CD4-positive, CD25-positive, alpha-beta regulatory T cell (primary cell): ENCODE measurements at regions not wholly inside any gene's neighbourhood (a gene's known extent, or its start where the extent isn't known, plus 50 kb on each side); places are given as distances from the start of the nearest gene placed in this dataset.
A peak's percentile ranks its signal among the peaks of the same experiment; 100 is the strongest.

ENCODE experiments used
- ATAC-seq, 2 donors: fragments of 150-1000 bp; cut with Tn5 transposase; one replicate each; pipeline ENCODE4 v1.10.0; 2021; ENCODE audit warnings: low read depth in 2 of 2, moderate number of reproducible peaks in 2 of 2, moderate library complexity in 1 of 2
- DNase-seq, 3 donors: peaks; one replicate each; pipeline versions ENCODE4 v3.0.0 to v3.0.0-alpha.2; 2012 to 2022; ENCODE audit warnings: mixed read lengths in 1 of 3
- H3K27ac ChIP-seq: one replicate; pipeline ENCODE4 v1.7.0; 2013; ENCODE audit warnings: mild to moderate bottlenecking, low read length; ENCODE audit not compliant: insufficient read depth, poor library complexity, severe bottlenecking
- H3K27me3 ChIP-seq: one replicate; pipeline ENCODE4 v1.7.0; 2013; ENCODE audit warnings: low read length; ENCODE audit not compliant: control insufficient read depth, insufficient read depth
- H3K36me3 ChIP-seq: one replicate; pipeline ENCODE4 v1.7.0; 2013; ENCODE audit warnings: mild to moderate bottlenecking, low read length, moderate library complexity; ENCODE audit not compliant: control insufficient read depth, insufficient read depth
- H3K4me1 ChIP-seq: 2 replicates; pipeline ENCODE4 v1.7.0; 2013; ENCODE audit warnings: mild to moderate bottlenecking, low read length; ENCODE audit not compliant: insufficient read depth, control insufficient read depth, poor library complexity, severe bottlenecking
- H3K4me3 ChIP-seq: one replicate; pipeline ENCODE4 v1.7.0; 2013; ENCODE audit warnings: low read depth, mild to moderate bottlenecking, low read length, moderate library complexity
- H3K9me3 ChIP-seq, 2 experiments: 1 replicate in 1 of 2; 2 replicates in 1 of 2; pipeline ENCODE4 v1.7.0; 2013; ENCODE audit warnings: low read length in 2 of 2, mild to moderate bottlenecking in 1 of 2, moderate library complexity in 1 of 2; ENCODE audit not compliant: control insufficient read depth in 2 of 2
- H3K27ac Mint-ChIP-seq, 3 donors: one replicate each; pipeline ENCODE4 v1.8.0; 2020 to 2022; ENCODE audit warnings: mild to moderate bottlenecking in 3 of 3, mixed read lengths in 3 of 3, moderate library complexity in 2 of 3
- H3K27me3 Mint-ChIP-seq: one replicate; pipeline ENCODE4 v1.8.0; 2022; ENCODE audit warnings: mild to moderate bottlenecking, mixed read lengths
- H3K36me3 Mint-ChIP-seq: one replicate; pipeline ENCODE4 v1.8.0; 2020; ENCODE audit warnings: mixed read lengths
- H3K4me1 Mint-ChIP-seq, 4 donors: one replicate each; pipeline ENCODE4 v1.8.0; 2020 to 2022; ENCODE audit warnings: mixed read lengths in 4 of 4, mild to moderate bottlenecking in 1 of 4
- H3K4me3 Mint-ChIP-seq, 4 donors: one replicate each; pipeline ENCODE4 v1.8.0; 2020 to 2022; ENCODE audit warnings: mild to moderate bottlenecking in 4 of 4, mixed read lengths in 4 of 4, moderate library complexity in 3 of 4
- H3K9me3 Mint-ChIP-seq, 7 donors: one replicate each; pipeline ENCODE4 v1.8.0; 2020 to 2022; ENCODE audit warnings: mixed read lengths in 7 of 7, mild to moderate bottlenecking in 3 of 7, moderate library complexity in 2 of 7

- H3K9me3 Mint-ChIP-seq, result peaks cover 0 to 5% (median 3%) of the 10 kb centered on the region in 7 donors
- no peak for DNase-seq
These were observed 291.7 kb downstream of the RMST start for GRCh38 chr12:97754306-97754705.

GRCh38 chr12:97756066-97756666 lies 293.6 kb downstream of the RMST start:
- no peak for DNase-seq
- Histone ChIP-seq H3K4me1 (no peaks in the 10 kb centered on the region), H3K4me3 (no peak overlapping the region), H3K27me3 (no peaks in the 10 kb centered on the region), H3K36me3 (no peaks in the 10 kb centered on the region), H3K9me3 (no peaks in the 10 kb centered on the region), H3K27ac (no peak overlapping the region)
- Mint-ChIP-seq H3K9me3 (peaks cover 0 to 6% (median 2%) of the 10 kb centered on the region in 7 donors), H3K4me1 (no peaks in the 10 kb centered on the region), H3K36me3 (no peaks in the 10 kb centered on the region), H3K27me3 (no peaks in the 10 kb centered on the region), H3K4me3 (no peak overlapping the region), H3K27ac (no peak overlapping the region)
- no peak for ATAC-seq

More at GRCh38 chr12:97754306-97754705, 291.7 kb downstream of the RMST start:
- Mint-ChIP-seq H3K4me1 (no peaks in the 10 kb centered on the region), H3K27me3 (no peaks in the 10 kb centered on the region), H3K36me3 (no peaks in the 10 kb centered on the region), H3K27ac (no peak overlapping the region), H3K4me3 (no peak overlapping the region)
- no peaks in the 10 kb centered on the region for H3K27me3 ChIP-seq
- no peak overlapping the region for H3K4me3 ChIP-seq
- ATAC-seq, result no peak
- no peaks in the 10 kb centered on the region for H3K36me3 ChIP-seq
- no peaks in the 10 kb centered on the region for H3K4me1 ChIP-seq
- no peaks in the 10 kb centered on the region for H3K9me3 ChIP-seq
- no peak overlapping the region for H3K27ac ChIP-seq

DNA sequence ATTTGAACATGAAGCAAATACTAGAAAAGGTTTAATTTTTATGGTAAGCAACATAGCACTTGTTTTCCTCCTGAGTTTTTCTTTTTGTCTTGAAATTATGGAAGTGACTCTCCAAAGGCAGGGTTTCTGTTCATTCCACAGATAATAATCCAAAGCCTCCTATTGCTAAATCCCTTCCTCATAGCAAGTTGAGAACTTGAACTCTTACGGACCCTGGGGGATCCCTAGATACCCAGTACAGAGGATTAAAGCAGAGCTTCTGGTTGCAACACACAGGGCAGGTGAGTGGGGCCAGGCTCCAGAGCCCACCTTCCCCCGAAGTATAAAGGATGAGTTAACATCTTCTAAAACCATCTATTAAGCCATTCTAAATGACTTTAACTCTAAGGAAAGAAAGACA lies 294.1 kb downstream of the RMST start:
- DNase-seq, result no peak
- H3K36me3 Mint-ChIP-seq, result no peaks in the 10 kb centered on the region
- H3K4me3 Mint-ChIP-seq, result no peak overlapping the region
- ATAC-seq, result no peak
- no peak overlapping the region for H3K27ac Mint-ChIP-seq
- Histone ChIP-seq H3K27ac (no peak overlapping the region), H3K9me3 (no peaks in the 10 kb centered on the region), H3K36me3 (no peaks in the 10 kb centered on the region), H3K4me3 (no peak overlapping the region), H3K4me1 (no peaks in the 10 kb centered on the region), H3K27me3 (no peaks in the 10 kb centered on the region)
- no peaks in the 10 kb centered on the region for H3K27me3 Mint-ChIP-seq
- H3K4me1 Mint-ChIP-seq, result no peaks in the 10 kb centered on the region
- peaks cover 0 to 6% (median 2%) of the 10 kb centered on the region in 7 donors for H3K9me3 Mint-ChIP-seq

DNA sequence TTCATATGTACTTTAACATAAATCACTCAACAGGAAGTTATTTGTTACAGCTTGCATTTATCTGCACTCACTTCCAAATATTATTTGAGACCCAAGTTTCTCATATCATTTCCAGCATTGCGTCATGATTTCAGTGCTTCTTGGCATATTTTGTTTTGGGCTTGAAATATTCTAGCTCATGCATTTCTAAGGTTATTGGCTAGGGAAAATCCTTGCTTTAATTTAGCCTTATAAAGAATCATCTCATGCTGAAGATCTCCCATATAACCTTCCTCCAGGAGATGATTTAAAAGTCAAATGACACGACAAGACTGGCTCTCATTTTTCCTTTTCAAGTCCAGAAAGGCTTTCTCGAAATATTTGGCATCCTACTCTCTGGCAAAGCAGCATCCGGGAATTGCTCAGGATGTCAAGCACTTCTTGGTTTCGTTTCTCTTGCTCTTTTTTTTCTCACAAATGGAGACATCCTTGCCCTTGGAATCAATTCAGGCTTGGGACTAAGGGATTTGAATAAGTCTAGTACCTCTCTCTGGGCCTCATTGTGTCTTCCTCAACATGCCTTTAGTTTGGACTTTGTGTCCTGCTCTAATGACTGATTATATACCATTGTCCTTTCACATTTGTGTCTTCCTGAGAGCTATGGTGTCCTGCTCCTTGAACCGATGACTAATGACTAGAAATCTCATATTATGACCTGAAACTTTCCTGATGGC lies 295.0 kb downstream of the RMST start:
- H3K27ac Mint-ChIP-seq, result no peak overlapping the region
- H3K27ac ChIP-seq, result no peak overlapping the region
- H3K27me3 ChIP-seq, result no peaks in the 10 kb centered on the region
- no peak for ATAC-seq
- peaks cover 0 to 14% (median 3%) of the 10 kb centered on the region in 7 donors for H3K9me3 Mint-ChIP-seq
- H3K36me3 ChIP-seq, result no peaks in the 10 kb centered on the region
- no peaks in the 10 kb centered on the region for H3K4me1 Mint-ChIP-seq
- no peaks in the 10 kb centered on the region for H3K27me3 Mint-ChIP-seq
- H3K9me3 ChIP-seq, result no peaks in the 10 kb centered on the region
- no peak for DNase-seq
- H3K36me3 Mint-ChIP-seq, result no peaks in the 10 kb centered on the region
- H3K4me3 ChIP-seq, result no peak overlapping the region
- H3K4me1 ChIP-seq, result no peaks in the 10 kb centered on the region
- H3K4me3 Mint-ChIP-seq, result no peak overlapping the region

- Mint-ChIP-seq H3K9me3 (peaks cover 0 to 14% (median 3%) of the 10 kb centered on the region in 7 donors), H3K27ac (no peak overlapping the region), H3K4me3 (no peak overlapping the region), H3K36me3 (no peaks in the 10 kb centered on the region), H3K4me1 (no peaks in the 10 kb centered on the region), H3K27me3 (no peaks in the 10 kb centered on the region)
- no peaks in the 10 kb centered on the region for H3K36me3 ChIP-seq
- DNase-seq (no peak), ATAC-seq (no peak)
- H3K27ac ChIP-seq, result no peak overlapping the region
- no peaks in the 10 kb centered on the region for H3K27me3 ChIP-seq
- no peaks in the 10 kb centered on the region for H3K9me3 ChIP-seq
- H3K4me1 ChIP-seq, result no peaks in the 10 kb centered on the region
- H3K4me3 ChIP-seq, result no peak overlapping the region
These were observed 295.5 kb downstream of the RMST start for GRCh38 chr12:97758194-97758501.

- Histone ChIP-seq H3K4me3 (no peak overlapping the region), H3K27ac (no peak overlapping the region), H3K36me3 (no peaks in the 10 kb centered on the region), H3K9me3 (no peaks in the 10 kb centered on the region), H3K27me3 (no peaks in the 10 kb centered on the region), H3K4me1 (no peaks in the 10 kb centered on the region)
- H3K27ac Mint-ChIP-seq, result no peak overlapping the region
- no peaks in the 10 kb centered on the region for H3K4me1 Mint-ChIP-seq
- no peaks in the 10 kb centered on the region for H3K36me3 Mint-ChIP-seq
- ATAC-seq (no peak), DNase-seq (no peak)
- no peak overlapping the region for H3K4me3 Mint-ChIP-seq
- no peaks in the 10 kb centered on the region for H3K27me3 Mint-ChIP-seq
- H3K9me3 Mint-ChIP-seq, result peaks cover 0 to 14% (median 3%) of the 10 kb centered on the region in 7 donors
These were observed 296.0 kb downstream of the RMST start for GRCh38 chr12:97758586-97758985.

GRCh38 chr12:97760601-97761000 lies 298.0 kb downstream of the RMST start:
- ATAC-seq, result no peak
- Histone ChIP-seq H3K27ac (no peak overlapping the region), H3K9me3 (no peaks in the 10 kb centered on the region), H3K4me1 (no peaks in the 10 kb centered on the region), H3K27me3 (no peaks in the 10 kb centered on the region), H3K4me3 (no peak overlapping the region), H3K36me3 (no peaks in the 10 kb centered on the region)
- Mint-ChIP-seq H3K4me3 (no peak overlapping the region), H3K9me3 (peaks cover 0 to 20% (median 4%) of the 10 kb centered on the region in 7 donors), H3K4me1 (no peaks in the 10 kb centered on the region), H3K27me3 (no peaks in the 10 kb centered on the region), H3K36me3 (no peaks in the 10 kb centered on the region), H3K27ac (peak overlapping the region in 1 of 3 donors; percentile 27)
- DNase-seq, result no peak

- H3K27ac ChIP-seq, result no peak overlapping the region
- H3K27ac Mint-ChIP-seq, result no peak overlapping the region
- H3K9me3 ChIP-seq, result no peaks in the 10 kb centered on the region
- H3K4me3 Mint-ChIP-seq, result no peak overlapping the region
- no peak overlapping the region for H3K4me3 ChIP-seq
- no peak for DNase-seq
- no peaks in the 10 kb centered on the region for H3K4me1 Mint-ChIP-seq
- no peaks in the 10 kb centered on the region for H3K27me3 Mint-ChIP-seq
- no peaks in the 10 kb centered on the region for H3K36me3 Mint-ChIP-seq
- H3K9me3 Mint-ChIP-seq, result peaks cover 0 to 20% (median 3%) of the 10 kb centered on the region in 7 donors
- no peaks in the 10 kb centered on the region for H3K36me3 ChIP-seq
- no peaks in the 10 kb centered on the region for H3K4me1 ChIP-seq
- no peaks in the 10 kb centered on the region for H3K27me3 ChIP-seq
- no peak for ATAC-seq
These were observed 300.5 kb downstream of the RMST start for GRCh38 chr12:97763113-97763512.
